ENCODE measurements at regions not wholly inside any gene's neighbourhood (a gene's known extent, or its start where the extent isn't known, plus 50 kb on each side); places are given as distances from the start of the nearest gene placed in this dataset.
A peak's percentile ranks its signal among the peaks of the same experiment; 100 is the strongest.
"Not testable (repeated sequence)": the region's sequence is repeated elsewhere in the genome, so short reads cannot be mapped to it uniquely, and the experiment has no call there.

- no peak overlapping the region for H3K27ac Mint-ChIP-seq
- H3K27me3 Mint-ChIP-seq (ENCODE audit: low read depth): no peaks in the 10 kb centered on the region
- H3K9me3 Mint-ChIP-seq: peaks cover 27% of the 10 kb centered on the region
- ChIA-PET POLR2A (no interaction called here), CTCF (no interaction called here)
- peaks cover 24% of the 10 kb centered on the region for H3K36me3 Mint-ChIP-seq
- no peak for TF ChIP-seq NFATC4 (CRISPR knock-in tag; IDR thresholded peaks at IDR 0.05)
- TF ChIP-seq ZNF138 (CRISPR knock-in tag; conservative IDR thresholded peaks at IDR 0.05): no peak
- no peak for TF ChIP-seq GTF2I (CRISPR knock-in tag; conservative IDR thresholded peaks at IDR 0.05)
- no peak for TF ChIP-seq ZNF512 (CRISPR knock-in tag; IDR thresholded peaks at IDR 0.05; ENCODE audit: borderline replicate concordance)
- TF ChIP-seq MAX (CRISPR knock-in tag; IDR thresholded peaks at IDR 0.05): no peak
- no peak for TF ChIP-seq SOX15 (CRISPR knock-in tag; IDR thresholded peaks at IDR 0.05)
- TF ChIP-seq GABPB1 (CRISPR knock-in tag; IDR thresholded peaks at IDR 0.05): no peak
- no peak for TF ChIP-seq HMGXB4 (CRISPR knock-in tag; IDR thresholded peaks at IDR 0.05)
- no peak for TF ChIP-seq ZBTB43 (CRISPR knock-in tag; IDR thresholded peaks at IDR 0.05)
- TF ChIP-seq ZNF281 (CRISPR knock-in tag; IDR thresholded peaks at IDR 0.05): no peak
- no peak for TF ChIP-seq KAT7 (CRISPR knock-in tag; IDR thresholded peaks at IDR 0.05; ENCODE audit: borderline replicate concordance)
- TF ChIP-seq GRHL2 (CRISPR knock-in tag; IDR thresholded peaks at IDR 0.05; ENCODE audit: insufficient replicate concordance, severe bottlenecking): no peak
- TF ChIP-seq ELF4 (CRISPR knock-in tag; IDR thresholded peaks at IDR 0.05; ENCODE audit: low read depth): no peak
- peaks cover 15% of the 10 kb centered on the region for H3K4me1 Mint-ChIP-seq
- H3K4me3 Mint-ChIP-seq: no peak overlapping the region
- DNase-seq (ENCODE audit: low spot score) (no peak), ATAC-seq (no peak)
Observed at GRCh38 chr14:104401785-104402184, 177.8 kb upstream of the C14orf180 start.

- CTCF ChIA-PET; H3K27me3 Mint-ChIP-seq (ENCODE audit: low read depth); ATAC-seq; POLR2A ChIA-PET; DNase-seq (ENCODE audit: low spot score); H3K27ac Mint-ChIP-seq; H3K4me3 Mint-ChIP-seq: not testable (repeated sequence)
- Mint-ChIP-seq H3K4me1 (peaks cover 15% of the 10 kb centered on the region), H3K9me3 (peaks cover 22% of the 10 kb centered on the region), H3K36me3 (peaks cover 20% of the 10 kb centered on the region)
Observed at GRCh38 chr14:104402303-104402702, 177.3 kb upstream of the C14orf180 start.

GRCh38 chr14:104403421-104404220 is 175.9 kb upstream of the C14orf180 start:
- Mint-ChIP-seq H3K4me1 (peaks cover 27% of the 10 kb centered on the region), H3K27ac (peak overlapping the region; percentile 43; the same call in 1 of the 2 replicates)

More at GRCh38 chr14:104403421-104404220, 175.9 kb upstream of the C14orf180 start:
- TF ChIP-seq SP1 (CRISPR knock-in tag; conservative IDR thresholded peaks at IDR 0.05) (no peak), ZMAT4 (CRISPR knock-in tag; IDR thresholded peaks at IDR 0.05) (no peak), ZBTB21 (CRISPR knock-in tag; IDR thresholded peaks at IDR 0.05; ENCODE audit: borderline replicate concordance) (no peak), ZNF263 (CRISPR knock-in tag; IDR thresholded peaks at IDR 0.05; ENCODE audit: low read depth) (no peak), FOXP4 (CRISPR knock-in tag; IDR thresholded peaks at IDR 0.05) (no peak), ZNF512 (CRISPR knock-in tag; IDR thresholded peaks at IDR 0.05; ENCODE audit: borderline replicate concordance) (no peak), CBFB (CRISPR knock-in tag; IDR thresholded peaks at IDR 0.05; ENCODE audit: low read depth) (no peak)
- ChIA-PET CTCF (no interaction called here), POLR2A (interaction anchor here (0.7 kb wide), 1 partner anchor 396 kb away, joined by 3 read pairs; no protein-coding TSS in a partner anchor)
- ATAC-seq: no peak
- H3K4me3 Mint-ChIP-seq: no peak overlapping the region
- DNase-seq (ENCODE audit: low spot score): no peak
- H3K36me3 Mint-ChIP-seq: peaks cover 14% of the 10 kb centered on the region
- no peaks in the 10 kb centered on the region for H3K27me3 Mint-ChIP-seq (ENCODE audit: low read depth)
- peaks cover 13% of the 10 kb centered on the region for H3K9me3 Mint-ChIP-seq

Data from WTC11 (cell line).